Fibroblast of pulmonary artery (primary cell): ENCODE measurements at regions not wholly inside any gene's neighbourhood (a gene's known extent, or its start where the extent isn't known, plus 50 kb on each side); places are given as distances from the start of the nearest gene placed in this dataset.

Experiments used
- DNase-seq: peaks from one replicate; pipeline ENCODE4 v3.0.0-alpha.2; 2010; ENCODE audit warnings: low read depth
- H3K4me3 ChIP-seq: replicated peaks from 2 replicates; pipeline ENCODE4 v1.5.1; 2011; ENCODE audit warnings: low read depth, mild to moderate bottlenecking, control low read depth, low read length, moderate library complexity
- TF ChIP-seq, protein P1 (sequence below): IDR thresholded peaks from 2 replicates; pipeline ENCODE4 v1.5.1; 2011; ENCODE audit warnings: mild to moderate bottlenecking, control low read depth, low read length, inconsistent platforms; ENCODE audit errors: missing control alignments

DNA sequence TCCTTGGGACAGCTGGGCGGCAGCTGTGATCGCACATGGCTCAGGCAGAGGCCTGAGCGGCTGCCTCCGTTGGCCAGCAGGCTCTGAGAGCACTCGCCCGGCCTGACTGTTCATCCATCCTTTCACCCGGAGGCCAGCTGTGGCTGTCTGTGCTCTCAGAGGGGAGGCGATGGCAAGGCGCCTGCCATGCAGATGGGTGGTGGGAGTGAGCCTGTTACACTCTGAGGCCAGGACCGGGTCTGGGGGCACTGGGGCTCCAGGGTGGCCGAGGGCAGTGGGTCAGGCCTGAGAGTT, 292.3 kb downstream of the TMEM121 start:
- no peak for DNase-seq
- no peak overlapping the region for H3K4me3 ChIP-seq
- TF ChIP-seq, protein P1, sequence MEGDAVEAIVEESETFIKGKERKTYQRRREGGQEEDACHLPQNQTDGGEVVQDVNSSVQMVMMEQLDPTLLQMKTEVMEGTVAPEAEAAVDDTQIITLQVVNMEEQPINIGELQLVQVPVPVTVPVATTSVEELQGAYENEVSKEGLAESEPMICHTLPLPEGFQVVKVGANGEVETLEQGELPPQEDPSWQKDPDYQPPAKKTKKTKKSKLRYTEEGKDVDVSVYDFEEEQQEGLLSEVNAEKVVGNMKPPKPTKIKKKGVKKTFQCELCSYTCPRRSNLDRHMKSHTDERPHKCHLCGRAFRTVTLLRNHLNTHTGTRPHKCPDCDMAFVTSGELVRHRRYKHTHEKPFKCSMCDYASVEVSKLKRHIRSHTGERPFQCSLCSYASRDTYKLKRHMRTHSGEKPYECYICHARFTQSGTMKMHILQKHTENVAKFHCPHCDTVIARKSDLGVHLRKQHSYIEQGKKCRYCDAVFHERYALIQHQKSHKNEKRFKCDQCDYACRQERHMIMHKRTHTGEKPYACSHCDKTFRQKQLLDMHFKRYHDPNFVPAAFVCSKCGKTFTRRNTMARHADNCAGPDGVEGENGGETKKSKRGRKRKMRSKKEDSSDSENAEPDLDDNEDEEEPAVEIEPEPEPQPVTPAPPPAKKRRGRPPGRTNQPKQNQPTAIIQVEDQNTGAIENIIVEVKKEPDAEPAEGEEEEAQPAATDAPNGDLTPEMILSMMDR, result no peak

DNA sequence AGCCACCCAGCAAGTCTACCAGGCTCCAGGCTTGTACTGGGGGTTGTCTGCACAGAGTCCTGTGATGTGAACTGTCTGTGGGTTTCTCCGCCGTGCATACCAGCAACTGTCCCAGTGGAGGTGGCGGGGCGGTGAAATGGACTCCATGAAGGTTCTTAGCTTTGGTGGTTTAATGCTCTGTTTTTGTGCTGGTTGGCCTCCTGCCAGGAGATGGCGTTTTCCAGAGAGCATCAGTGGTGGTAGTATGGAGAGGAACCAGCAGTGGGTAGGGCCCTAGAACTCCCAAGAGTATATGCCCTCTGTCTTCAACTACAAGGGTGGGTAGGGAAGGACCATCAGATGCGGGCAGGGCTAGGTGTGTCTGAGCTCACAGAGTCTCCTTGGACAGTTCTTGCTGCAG, 303.8 kb downstream of the TMEM121 start:
- TF ChIP-seq, protein P1, result no peak
- no peak overlapping the region for H3K4me3 ChIP-seq
- no peak for DNase-seq

DNA sequence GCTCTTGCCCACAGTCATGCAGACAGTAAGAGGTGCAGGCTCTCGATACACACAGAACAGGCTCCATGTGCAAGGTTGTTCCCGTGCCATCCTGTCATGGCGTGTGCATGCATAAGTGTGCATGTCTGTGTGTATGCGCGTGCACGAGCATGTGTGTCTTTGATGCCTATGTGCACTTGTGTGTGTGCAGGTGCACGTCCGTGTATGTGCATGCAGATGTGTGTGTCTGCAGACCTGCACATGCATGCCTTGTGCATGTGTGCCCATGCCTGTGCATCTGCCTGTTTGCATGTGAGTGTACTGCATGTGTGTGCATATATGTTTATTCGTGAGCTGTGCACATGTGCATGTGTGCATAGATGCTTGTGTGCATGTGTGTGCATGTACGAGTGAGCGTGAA, 309.8 kb downstream of the TMEM121 start:
- no peak for DNase-seq
- no peak overlapping the region for H3K4me3 ChIP-seq
- TF ChIP-seq, protein P1, result no peak

DNA sequence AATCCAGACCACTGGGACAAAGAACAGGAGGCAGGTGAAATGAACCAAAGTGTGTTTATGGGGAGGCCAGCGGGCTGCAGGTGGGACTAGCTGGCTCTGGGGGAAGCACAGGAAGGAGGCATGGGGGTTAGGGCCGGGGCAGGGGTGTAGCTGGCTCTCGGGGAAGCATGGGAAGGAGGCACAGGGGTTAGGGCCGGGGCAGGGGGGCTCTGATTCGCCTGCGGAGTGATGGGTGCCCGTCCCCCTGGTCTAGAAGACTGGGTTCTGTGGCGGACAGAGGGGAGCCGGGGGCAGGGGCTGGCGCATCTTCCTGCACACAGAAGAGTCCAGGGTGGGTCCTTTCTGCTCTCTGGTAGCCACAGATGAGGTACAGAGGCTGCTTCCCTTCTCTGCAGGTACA, 310.3 kb downstream of the TMEM121 start:
- DNase-seq, result no peak
- TF ChIP-seq, protein P1, result no peak
- no peak overlapping the region for H3K4me3 ChIP-seq

DNA sequence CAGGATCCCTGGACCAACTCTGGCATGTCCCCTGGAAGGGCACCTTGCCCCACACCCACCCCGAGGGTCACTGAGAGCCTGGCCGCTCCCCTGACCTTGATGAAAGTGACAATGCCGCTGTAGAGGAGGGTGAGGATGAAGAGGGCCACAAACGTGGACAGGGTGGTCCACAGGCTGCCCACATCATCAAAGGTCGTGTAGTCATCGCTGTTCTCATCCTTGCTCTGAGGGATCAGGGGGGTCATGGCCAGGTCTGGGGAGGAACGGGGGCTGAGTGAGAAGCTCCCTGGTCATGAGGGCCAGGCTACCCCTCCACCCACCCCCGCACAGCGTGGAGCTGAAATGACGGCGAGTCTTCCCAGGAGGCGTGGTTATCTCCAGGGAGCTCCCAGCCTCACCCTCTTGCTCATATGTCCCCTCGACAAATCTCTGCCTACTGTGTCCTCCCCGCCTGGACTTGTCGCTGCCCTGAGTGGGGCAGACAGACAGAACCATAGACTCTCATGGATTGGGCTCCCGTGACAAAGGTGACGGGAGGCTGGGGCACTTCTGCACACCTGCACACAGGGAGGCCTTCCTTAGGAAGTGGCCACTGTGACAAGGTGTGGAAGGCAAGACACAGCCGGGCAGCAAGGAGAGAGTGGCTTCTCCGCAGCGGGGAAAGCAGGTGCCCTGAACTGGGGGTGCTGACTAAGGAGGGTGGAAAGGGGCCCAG, 311.1 kb downstream of the TMEM121 start:
- TF ChIP-seq, protein P1, result no peak
- H3K4me3 ChIP-seq, result no peak overlapping the region
- DNase-seq, result no peak

DNA sequence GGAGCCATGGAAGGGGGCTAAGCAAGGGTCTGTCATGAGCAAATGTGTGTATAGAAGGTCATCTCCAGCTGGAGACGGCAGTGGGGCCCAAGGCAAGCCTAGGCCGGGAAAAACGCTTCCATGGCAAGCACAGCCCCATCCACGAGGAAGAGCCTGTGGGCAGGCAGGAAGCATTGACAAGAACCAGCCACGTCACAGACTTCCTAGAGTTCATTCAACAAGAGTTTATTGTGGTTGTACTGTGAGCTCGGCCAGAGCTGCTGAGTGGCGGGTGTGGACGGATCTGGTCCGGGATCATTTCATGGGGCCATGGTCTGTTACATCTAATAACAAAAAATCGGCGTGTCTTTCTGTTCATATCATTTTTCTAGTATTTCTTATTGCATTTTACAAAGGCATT, 311.7 kb downstream of the TMEM121 start:
- DNase-seq, result no peak
- H3K4me3 ChIP-seq, result no peak overlapping the region
- TF ChIP-seq, protein P1, result no peak
